AG04449 (cell line): ENCODE measurements at regions not wholly inside any gene's neighbourhood (a gene's known extent, or its start where the extent isn't known, plus 50 kb on each side); places are given as distances from the start of the nearest gene placed in this dataset.

Source experiments
- CTCF ChIA-PET: fragments of 350-600 bp; formaldehyde crosslinking; extraction: SDS; loops from one replicate; lab custom pipeline; 2021; ENCODE audit warnings: antibody characterized with exemption; lab: Yijun Ruan, JAX
- POLR2A ChIA-PET: fragments of 400-600, 350-600 bp; formaldehyde crosslinking; extraction: SDS; loops from one replicate; lab custom pipeline; 2020; ENCODE audit warnings: antibody characterized with exemption, inconsistent platforms; lab: Yijun Ruan, JAX
- DNase-seq: peaks from one replicate; pipeline ENCODE4 v3.0.0-alpha.2; 2010; ENCODE audit warnings: low read depth, low spot score
- H3K4me3 ChIP-seq: 2 replicates; pipeline ENCODE4 v1.5.1; 2011; ENCODE audit warnings: low read depth, mild to moderate bottlenecking, control low read depth, low read length
- TF ChIP-seq, protein P1 (sequence below): IDR thresholded peaks from one replicate; pipeline ENCODE4 v1.5.1; 2011; ENCODE audit warnings: mild to moderate bottlenecking, moderate library complexity, low read length, control low read depth, inconsistent platforms; ENCODE audit not compliant: insufficient read depth; ENCODE audit errors: missing control alignments

- TF ChIP-seq, protein P1, sequence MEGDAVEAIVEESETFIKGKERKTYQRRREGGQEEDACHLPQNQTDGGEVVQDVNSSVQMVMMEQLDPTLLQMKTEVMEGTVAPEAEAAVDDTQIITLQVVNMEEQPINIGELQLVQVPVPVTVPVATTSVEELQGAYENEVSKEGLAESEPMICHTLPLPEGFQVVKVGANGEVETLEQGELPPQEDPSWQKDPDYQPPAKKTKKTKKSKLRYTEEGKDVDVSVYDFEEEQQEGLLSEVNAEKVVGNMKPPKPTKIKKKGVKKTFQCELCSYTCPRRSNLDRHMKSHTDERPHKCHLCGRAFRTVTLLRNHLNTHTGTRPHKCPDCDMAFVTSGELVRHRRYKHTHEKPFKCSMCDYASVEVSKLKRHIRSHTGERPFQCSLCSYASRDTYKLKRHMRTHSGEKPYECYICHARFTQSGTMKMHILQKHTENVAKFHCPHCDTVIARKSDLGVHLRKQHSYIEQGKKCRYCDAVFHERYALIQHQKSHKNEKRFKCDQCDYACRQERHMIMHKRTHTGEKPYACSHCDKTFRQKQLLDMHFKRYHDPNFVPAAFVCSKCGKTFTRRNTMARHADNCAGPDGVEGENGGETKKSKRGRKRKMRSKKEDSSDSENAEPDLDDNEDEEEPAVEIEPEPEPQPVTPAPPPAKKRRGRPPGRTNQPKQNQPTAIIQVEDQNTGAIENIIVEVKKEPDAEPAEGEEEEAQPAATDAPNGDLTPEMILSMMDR, result no peak
- ChIA-PET CTCF (no interaction called here), POLR2A (no interaction called here)
- no peak overlapping the region for H3K4me3 ChIP-seq
- DNase-seq, result no peak
Measured at GRCh38 chrX:42951747-42952146, 173.8 kb upstream of the PPP1R2C start.

- POLR2A ChIA-PET, result no interaction called here
- no peak overlapping the region for H3K4me3 ChIP-seq
- no peak for DNase-seq
- TF ChIP-seq, protein P1, result no peak
- CTCF ChIA-PET, result no interaction called here
Measured at GRCh38 chrX:42952621-42953020, 174.7 kb upstream of the PPP1R2C start.

- TF ChIP-seq, protein P1, result no peak
- no peak for DNase-seq
- ChIA-PET CTCF (no interaction called here), POLR2A (no interaction called here)
- no peak overlapping the region for H3K4me3 ChIP-seq
Measured at GRCh38 chrX:42954880-42955279, 176.9 kb upstream of the PPP1R2C start.

DNA sequence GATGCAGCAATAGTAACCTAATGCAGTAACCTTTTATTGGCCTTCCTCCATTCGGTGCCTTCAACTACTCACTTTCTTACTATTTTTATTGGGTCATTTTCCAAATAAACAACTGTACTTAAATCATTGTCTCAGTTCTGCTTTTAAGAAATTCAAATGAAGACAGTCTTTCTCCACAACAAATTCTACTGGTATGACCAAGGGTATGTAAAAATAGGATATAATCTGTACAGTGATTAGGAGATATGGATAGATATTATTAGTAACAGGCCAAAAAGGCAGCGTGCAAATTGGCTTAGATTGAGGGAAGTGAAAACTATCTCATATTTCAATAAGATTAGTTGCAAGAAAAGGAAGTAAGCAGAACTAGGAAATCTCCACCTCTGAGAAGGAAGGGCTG is 177.4 kb upstream of the PPP1R2C start:
- no peak for DNase-seq
- no peak overlapping the region for H3K4me3 ChIP-seq
- TF ChIP-seq, protein P1, result no peak
- ChIA-PET CTCF (no interaction called here), POLR2A (no interaction called here)

DNA sequence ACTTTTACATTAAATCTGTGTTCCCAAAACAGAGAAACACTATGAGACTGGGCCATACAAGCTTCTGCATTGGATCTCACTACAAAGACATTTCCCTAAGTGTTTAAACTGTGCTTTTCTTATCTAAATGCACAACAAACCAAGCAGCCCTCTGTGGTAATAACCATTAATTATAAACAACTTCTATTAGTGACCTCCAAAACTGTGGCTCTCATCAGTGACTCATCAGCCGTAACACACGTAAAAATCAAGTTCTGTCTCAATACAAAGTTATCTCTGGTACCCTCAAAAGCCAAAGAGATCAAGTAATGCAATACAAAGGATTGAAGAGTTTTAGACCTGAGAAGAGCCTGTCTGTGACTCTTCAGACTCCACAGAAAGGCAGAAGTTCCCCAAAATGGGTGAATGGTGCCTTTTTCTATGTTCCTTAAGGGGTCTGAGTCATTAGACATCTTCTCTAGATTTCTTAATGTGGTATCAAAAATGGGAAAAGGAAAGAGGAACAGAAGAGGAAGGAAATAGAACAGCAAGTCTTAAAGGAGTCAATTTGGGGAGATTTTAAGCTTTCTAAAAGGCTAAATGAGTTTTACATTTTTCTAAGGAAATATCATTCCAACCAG is 189.8 kb upstream of the PPP1R2C start:
- ChIA-PET CTCF (no interaction called here), POLR2A (no interaction called here)
- TF ChIP-seq, protein P1, result no peak
- no peak for DNase-seq
- H3K4me3 ChIP-seq, result no peak overlapping the region

GRCh38 chrX:42973321-42973720 is 195.4 kb upstream of the PPP1R2C start:
- TF ChIP-seq, protein P1, result no peak
- no peak overlapping the region for H3K4me3 ChIP-seq
- CTCF ChIA-PET, result no interaction called here
- no peak for DNase-seq
- POLR2A ChIA-PET, result no interaction called here
